H9 (cell line): ENCODE measurements at regions not wholly inside any gene's neighbourhood (a gene's known extent, or its start where the extent isn't known, plus 50 kb on each side); places are given as distances from the start of the nearest gene placed in this dataset.

Source experiments
- DNase-seq: peaks from one replicate; pipeline ENCODE4 v3.0.0-alpha.2; 2017
- H2AFZ ChIP-seq: one replicate; pipeline ENCODE4 v1.6.1; 2013; ENCODE audit warnings: mild to moderate bottlenecking, low read length, control low read depth, moderate library complexity
- H2AK5ac ChIP-seq: 2 replicates; pipeline ENCODE4 v1.6.1; 2013; ENCODE audit warnings: low read length, control low read depth, mixed read lengths; ENCODE audit not compliant: insufficient read length
- H2BK120ac ChIP-seq: one replicate; pipeline ENCODE4 v1.6.1; 2013; ENCODE audit warnings: low read depth, mild to moderate bottlenecking, low read length, control low read depth, inconsistent platforms; ENCODE audit not compliant: poor library complexity, severe bottlenecking
- H2BK12ac ChIP-seq: 2 replicates; pipeline ENCODE4 v1.6.1; 2013; ENCODE audit warnings: low read length, control low read depth, mixed read lengths, low read depth; ENCODE audit not compliant: insufficient read length
- H2BK15ac ChIP-seq: 2 replicates; pipeline ENCODE4 v1.6.1; 2013; ENCODE audit warnings: low read depth, low read length, control low read depth
- H2BK20ac ChIP-seq: one replicate; pipeline ENCODE4 v1.6.1; 2013; ENCODE audit warnings: low read depth, mild to moderate bottlenecking, low read length, control low read depth, inconsistent platforms; ENCODE audit not compliant: poor library complexity, severe bottlenecking
- H2BK5ac ChIP-seq: 2 replicates; pipeline ENCODE4 v1.6.1; 2013; ENCODE audit warnings: low read length, control low read depth, mixed read lengths; ENCODE audit not compliant: insufficient read length
- H3K14ac ChIP-seq: 2 replicates; pipeline ENCODE4 v1.6.1; 2013; ENCODE audit warnings: low read length, control low read depth; ENCODE audit not compliant: insufficient read depth
- H3K18ac ChIP-seq: 2 replicates; pipeline ENCODE4 v1.6.1; 2013; ENCODE audit warnings: low read depth, mild to moderate bottlenecking, mixed read lengths, low read length, control low read depth; ENCODE audit not compliant: insufficient read length
- H3K23ac ChIP-seq: 2 replicates; pipeline ENCODE4 v1.6.1; 2013; ENCODE audit warnings: low read length, control low read depth, mixed read lengths, low read depth; ENCODE audit not compliant: insufficient read length
- H3K23me2 ChIP-seq: 2 replicates; pipeline ENCODE4 v1.6.1; 2013; ENCODE audit warnings: low read depth, mild to moderate bottlenecking, mixed read lengths, low read length, control low read depth; ENCODE audit not compliant: insufficient read length, poor library complexity, severe bottlenecking
- H3K27ac ChIP-seq: 2 replicates; pipeline ENCODE4 v1.5.1; 2013; ENCODE audit warnings: low read length, control low read depth, mixed read lengths, low read depth; ENCODE audit not compliant: insufficient read length
- H3K27me3 ChIP-seq: 2 replicates; pipeline ENCODE4 v1.6.1; 2013; ENCODE audit warnings: low read length, control low read depth, inconsistent platforms; ENCODE audit not compliant: insufficient read depth
- H3K4ac ChIP-seq: 2 replicates; pipeline ENCODE4 v1.6.1; 2013; ENCODE audit warnings: low read depth, mild to moderate bottlenecking, control low read depth, inconsistent platforms, low read length, moderate library complexity
- H3K4me1 ChIP-seq: 2 replicates; pipeline ENCODE4 v1.6.1; 2013; ENCODE audit warnings: low read length, control low read depth, inconsistent platforms; ENCODE audit not compliant: insufficient read depth
- H3K4me2 ChIP-seq: 2 replicates; pipeline ENCODE4 v1.6.1; 2013; ENCODE audit warnings: low read length, control low read depth, mixed read lengths; ENCODE audit not compliant: insufficient read length, insufficient read depth
- H3K56ac ChIP-seq: 2 replicates; pipeline ENCODE4 v1.6.1; 2013; ENCODE audit warnings: low read depth, mild to moderate bottlenecking, mixed read lengths, low read length, control low read depth; ENCODE audit not compliant: insufficient read length
- H3K79me1 ChIP-seq: 2 replicates; pipeline ENCODE4 v1.6.1; 2013; ENCODE audit warnings: low read depth, mild to moderate bottlenecking, moderate library complexity, low read length, control low read depth, inconsistent platforms; ENCODE audit not compliant: insufficient read depth, poor library complexity, severe bottlenecking
- H3K79me2 ChIP-seq: 2 replicates; pipeline ENCODE4 v1.6.1; 2013; ENCODE audit warnings: low read length, control low read depth, inconsistent platforms; ENCODE audit not compliant: insufficient read depth
- H3K9ac ChIP-seq: 2 replicates; pipeline ENCODE4 v1.6.1; 2013; ENCODE audit warnings: low read length, control low read depth, mixed read lengths; ENCODE audit not compliant: insufficient read length; ENCODE audit errors: extremely low read depth
- H3K9me3 ChIP-seq: one replicate; pipeline ENCODE4 v1.6.1; 2013; ENCODE audit warnings: low read depth, low read length, inconsistent platforms; ENCODE audit not compliant: control insufficient read depth
- H3T11ph ChIP-seq: one replicate; pipeline ENCODE4 v1.6.1; 2013; ENCODE audit warnings: mild to moderate bottlenecking, low read length, control low read depth, inconsistent platforms
- H4K20me1 ChIP-seq: one replicate; pipeline ENCODE4 v1.6.1; 2013; ENCODE audit not compliant: control insufficient read depth, insufficient read length, insufficient read depth
- H4K5ac ChIP-seq: 2 replicates; pipeline ENCODE4 v1.6.1; 2013; ENCODE audit warnings: low read depth, mild to moderate bottlenecking, mixed read lengths, low read length, control low read depth; ENCODE audit not compliant: insufficient read length
- H4K8ac ChIP-seq: replicated peaks from 2 replicates; pipeline ENCODE4 v1.6.1; 2013; ENCODE audit warnings: low read length, control low read depth, mixed read lengths, low read depth; ENCODE audit not compliant: insufficient read length
- H4K91ac ChIP-seq: 2 replicates; pipeline ENCODE4 v1.6.1; 2013; ENCODE audit warnings: low read depth, mild to moderate bottlenecking, moderate library complexity, mixed read lengths, low read length, control low read depth; ENCODE audit not compliant: insufficient read length
- H3K27ac Mint-ChIP-seq, 3 experiments: 2 replicates in 2 of 3; 3 replicates in 1 of 3; pipeline ENCODE4 v1.8.0; 2020 to 2021; ENCODE audit warnings: mixed read lengths in 3 of 3, mild to moderate bottlenecking in 1 of 3, moderate library complexity in 1 of 3
- H3K27me3 Mint-ChIP-seq: 2 replicates; pipeline ENCODE4 v1.8.0; 2021; ENCODE audit warnings: low read depth, mild to moderate bottlenecking, moderate library complexity, mixed read lengths
- H3K36me3 Mint-ChIP-seq, 3 experiments: 2 replicates in 2 of 3; 3 replicates in 1 of 3; pipeline ENCODE4 v1.8.0; 2020 to 2021; ENCODE audit warnings: low read depth in 3 of 3, mixed read lengths in 3 of 3; ENCODE audit not compliant: insufficient read depth in 1 of 3
- H3K4me1 Mint-ChIP-seq, 2 experiments: 2 replicates each; pipeline ENCODE4 v1.8.0; 2020; ENCODE audit warnings: mixed read lengths in 2 of 2
- H3K4me3 Mint-ChIP-seq, 2 experiments: 2 replicates in 1 of 2; 3 replicates in 1 of 2; pipeline ENCODE4 v1.8.0; 2020 to 2021; ENCODE audit warnings: mild to moderate bottlenecking in 2 of 2, mixed read lengths in 2 of 2, moderate library complexity in 1 of 2
- H3K9me3 Mint-ChIP-seq, 2 experiments: 2 replicates in 1 of 2; 3 replicates in 1 of 2; pipeline ENCODE4 v1.8.0; 2020; ENCODE audit warnings: mild to moderate bottlenecking in 2 of 2, mixed read lengths in 2 of 2, moderate library complexity in 1 of 2
- WGBS: extraction: QIAGEN DNeasy Blood & Tissue Kit; methylation state at CpG from one replicate; pipeline ENCODE4 v1.1.7; 2013; ENCODE audit warnings: missing lambda C conversion rate, low lambda C conversion rate, mixed read lengths; ENCODE audit not compliant: insufficient read length; ENCODE audit errors: extremely low coverage; 5-methylcytosine and 5-hydroxymethylcytosine counted together
- TF ChIP-seq, protein P1 (sequence below): fragments of 200-600 bp; sonication (generic); conservative IDR thresholded peaks from 3 replicates; pipeline ENCODE4 v1.8.0; 2021; ENCODE audit warnings: antibody characterized with exemption, mild to moderate bottlenecking

DNA sequence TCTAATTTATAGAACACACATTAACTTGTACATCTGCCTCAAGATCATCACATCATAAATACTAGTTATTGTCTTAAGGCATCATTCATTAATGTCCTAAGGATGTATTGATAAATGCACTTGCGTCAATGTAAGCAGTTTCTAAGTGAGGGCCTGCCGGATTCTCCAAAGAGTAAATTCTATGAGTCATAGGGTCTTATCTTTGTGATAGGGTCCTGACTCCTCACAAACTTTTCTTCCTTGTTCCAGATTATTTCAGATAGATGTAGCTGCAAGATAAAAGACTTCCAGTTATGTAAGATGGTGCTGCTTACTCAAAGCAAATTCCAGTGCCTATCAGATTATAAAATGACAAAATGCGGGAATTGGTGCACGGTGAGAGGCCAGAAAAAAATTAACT, 315.0 kb upstream of the SLC39A10 start:
- Histone ChIP-seq H3K27me3 (no peaks in the 10 kb centered on the region), H4K20me1 (no peaks in the 10 kb centered on the region), H2BK5ac (no peak overlapping the region), H3K79me2 (no peaks in the 10 kb centered on the region), H4K8ac (no peak overlapping the region), H3K27ac (no peak overlapping the region), H3T11ph (no peak overlapping the region), H2BK120ac (no peak overlapping the region), H3K9ac (no peak overlapping the region), H2BK12ac (no peak overlapping the region), H4K5ac (no peak overlapping the region), H2BK20ac (no peak overlapping the region), H2BK15ac (no peak overlapping the region), H3K14ac (no peak overlapping the region), H3K18ac (no peak overlapping the region), H3K23ac (no peak overlapping the region), H3K23me2 (no peaks in the 10 kb centered on the region), H4K91ac (no peak overlapping the region), H2AK5ac (no peak overlapping the region), H2AFZ (no peak overlapping the region), H3K4ac (no peak overlapping the region), H3K4me1 (no peaks in the 10 kb centered on the region), H3K9me3 (no peaks in the 10 kb centered on the region), H3K56ac (no peak overlapping the region), H3K79me1 (no peaks in the 10 kb centered on the region), H3K4me2 (no peak overlapping the region)
- H3K27me3 Mint-ChIP-seq: no peaks in the 10 kb centered on the region
- H3K4me3 Mint-ChIP-seq: no peak overlapping the region
- peaks cover 0 to 5% of the 10 kb centered on the region in 2 experiments; a peak in 2 of 4 replicates for H3K4me1 Mint-ChIP-seq
- WGBS: no CpG with 5 or more reads among the region's 4 CpGs
- H3K36me3 Mint-ChIP-seq: no peaks in the 10 kb centered on the region
- no peak overlapping the region for H3K27ac Mint-ChIP-seq
- peaks cover 0 to 1% of the 10 kb centered on the region in 2 experiments; a peak in 1 of 5 replicates for H3K9me3 Mint-ChIP-seq
- DNase-seq: no peak
- TF ChIP-seq, protein P1, sequence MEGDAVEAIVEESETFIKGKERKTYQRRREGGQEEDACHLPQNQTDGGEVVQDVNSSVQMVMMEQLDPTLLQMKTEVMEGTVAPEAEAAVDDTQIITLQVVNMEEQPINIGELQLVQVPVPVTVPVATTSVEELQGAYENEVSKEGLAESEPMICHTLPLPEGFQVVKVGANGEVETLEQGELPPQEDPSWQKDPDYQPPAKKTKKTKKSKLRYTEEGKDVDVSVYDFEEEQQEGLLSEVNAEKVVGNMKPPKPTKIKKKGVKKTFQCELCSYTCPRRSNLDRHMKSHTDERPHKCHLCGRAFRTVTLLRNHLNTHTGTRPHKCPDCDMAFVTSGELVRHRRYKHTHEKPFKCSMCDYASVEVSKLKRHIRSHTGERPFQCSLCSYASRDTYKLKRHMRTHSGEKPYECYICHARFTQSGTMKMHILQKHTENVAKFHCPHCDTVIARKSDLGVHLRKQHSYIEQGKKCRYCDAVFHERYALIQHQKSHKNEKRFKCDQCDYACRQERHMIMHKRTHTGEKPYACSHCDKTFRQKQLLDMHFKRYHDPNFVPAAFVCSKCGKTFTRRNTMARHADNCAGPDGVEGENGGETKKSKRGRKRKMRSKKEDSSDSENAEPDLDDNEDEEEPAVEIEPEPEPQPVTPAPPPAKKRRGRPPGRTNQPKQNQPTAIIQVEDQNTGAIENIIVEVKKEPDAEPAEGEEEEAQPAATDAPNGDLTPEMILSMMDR: no peak
